CD4-positive, alpha-beta T cell (primary cell): ENCODE measurements at regions not wholly inside any gene's neighbourhood (a gene's known extent, or its start where the extent isn't known, plus 50 kb on each side); places are given as distances from the start of the nearest gene placed in this dataset.
"Not testable (repeated sequence)": the region's sequence is repeated elsewhere in the genome, so short reads cannot be mapped to it uniquely, and the experiment has no call there.

Experiments
- ATAC-seq: fragments of 200-7000 bp; cut with Tn5 transposase; one replicate; pipeline ENCODE4 v1.10.0; 2022; ENCODE audit warnings: mild to moderate bottlenecking; ENCODE audit not compliant: poor library complexity
- CTCF ChIA-PET: fragments of 350-600 bp; sonication (Branson Sonifier 250); formaldehyde crosslinking; loops from one replicate; lab custom pipeline; 2021; ENCODE audit warnings: antibody characterized with exemption, inconsistent platforms; lab: Charles Lee
- POLR2A ChIA-PET: fragments of 350-600 bp; sonication (Branson Sonifier 250); formaldehyde crosslinking; loops from one replicate; lab custom pipeline; 2021; ENCODE audit warnings: antibody characterized with exemption, inconsistent platforms; lab: Charles Lee
- DNase-seq, 14 experiments: peaks; one replicate each; pipeline ENCODE4 v3.0.0-alpha.2; 2013 to 2020; ENCODE audit warnings: mixed read lengths in 2 of 14
- H3K27ac ChIP-seq, 2 donors: one replicate each; pipeline versions ENCODE4 v1.5.1 to v1.7.0; 2013; ENCODE audit warnings: low read length in 2 of 2, low read depth in 1 of 2, mild to moderate bottlenecking in 1 of 2
- H3K27me3 ChIP-seq, 2 experiments: 1 replicate in 1 of 2; 2 replicates in 1 of 2; pipeline versions ENCODE4 v1.6.1 to v1.7.0; 2013; ENCODE audit warnings: low read length in 2 of 2, control low read depth in 1 of 2, mild to moderate bottlenecking in 1 of 2, moderate library complexity in 1 of 2; ENCODE audit not compliant: insufficient read depth in 2 of 2, control insufficient read depth in 1 of 2
- H3K36me3 ChIP-seq: one replicate; pipeline ENCODE4 v1.6.1; 2013; ENCODE audit warnings: low read length, control low read depth; ENCODE audit not compliant: insufficient read depth
- H3K4me1 ChIP-seq: one replicate; pipeline ENCODE4 v1.6.1; 2013; ENCODE audit warnings: low read length, control low read depth; ENCODE audit not compliant: insufficient read depth
- H3K4me3 ChIP-seq: one replicate; pipeline ENCODE4 v1.5.1; 2013; ENCODE audit warnings: mild to moderate bottlenecking, low read length, moderate library complexity
- H3K9me3 ChIP-seq, 2 experiments: 1 replicate in 1 of 2; 2 replicates in 1 of 2; pipeline versions ENCODE4 v1.6.1 to v1.7.0; 2013; ENCODE audit warnings: low read length in 2 of 2, mild to moderate bottlenecking in 2 of 2, control low read depth in 1 of 2, moderate library complexity in 1 of 2; ENCODE audit not compliant: control insufficient read depth in 1 of 2, insufficient read depth in 1 of 2
- H3K27ac Mint-ChIP-seq: one replicate; pipeline ENCODE4 v1.8.0; 2020; ENCODE audit warnings: mixed read lengths
- H3K27me3 Mint-ChIP-seq: one replicate; pipeline ENCODE4 v1.8.0; 2021; ENCODE audit warnings: mixed read lengths
- H3K36me3 Mint-ChIP-seq: one replicate; pipeline ENCODE4 v1.8.0; 2021; ENCODE audit warnings: low read depth, mixed read lengths
- H3K4me1 Mint-ChIP-seq: one replicate; pipeline ENCODE4 v1.8.0; 2021; ENCODE audit warnings: low read depth, mixed read lengths
- H3K4me3 Mint-ChIP-seq: one replicate; pipeline ENCODE4 v1.8.0; 2020; ENCODE audit warnings: mild to moderate bottlenecking, mixed read lengths
- H3K9me3 Mint-ChIP-seq: one replicate; pipeline ENCODE4 v1.8.0; 2020; ENCODE audit warnings: mixed read lengths
- CTCF ChIP-seq: fragments of 200-600 bp; IDR thresholded peaks from one replicate; pipeline ENCODE4 v1.8.0; 2022; ENCODE audit warnings: antibody characterized with exemption, mild to moderate bottlenecking
- intact Hi-C, 2 experiments: fragments of 100-400 bp; cut with DNase I in 1 of 2; cut with micrococcal nuclease in 1 of 2; formaldehyde crosslinking; loops; one replicate each; pipeline versions ENCODE4 v1.15.1 to v1.9.0; 2023 to 2025; cut with DNase I, micrococcal nuclease

DNA sequence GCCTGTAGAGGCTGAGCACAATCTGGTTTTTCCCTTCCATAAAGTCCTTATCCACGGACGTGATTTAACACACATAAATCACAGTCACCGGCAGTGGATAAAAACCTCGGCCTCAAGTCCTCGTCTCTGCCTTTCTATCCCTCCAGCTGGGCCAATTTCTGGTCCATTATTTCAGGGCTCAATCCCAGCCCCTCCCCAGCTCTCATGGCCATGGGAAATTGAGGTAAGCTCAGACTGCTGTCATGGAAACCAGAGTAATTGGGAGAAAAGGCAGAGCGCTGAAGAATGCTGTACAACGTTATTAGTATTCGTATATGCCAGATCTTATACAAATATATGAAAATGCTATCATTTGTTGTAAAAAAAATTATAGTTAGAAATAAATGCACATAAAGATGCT is 86.2 kb upstream of the USP29 start:
- Histone ChIP-seq H3K9me3 (peaks cover 24 to 50% of the 10 kb centered on the region in 2 experiments), H3K27me3 (no peaks in the 10 kb centered on the region), H3K27ac (no peak overlapping the region), H3K4me3 (no peak overlapping the region), H3K36me3 (no peaks in the 10 kb centered on the region), H3K4me1 (no peaks in the 10 kb centered on the region)
- H3K4me1 Mint-ChIP-seq = no peaks in the 10 kb centered on the region
- H3K27me3 Mint-ChIP-seq = no peaks in the 10 kb centered on the region
- ATAC-seq (no peak), DNase-seq (no peak)
- H3K9me3 Mint-ChIP-seq = peaks cover 18% of the 10 kb centered on the region
- peaks cover 6% of the 10 kb centered on the region for H3K36me3 Mint-ChIP-seq
- intact Hi-C loops = no loop called here
- no peak overlapping the region for H3K27ac Mint-ChIP-seq
- CTCF ChIA-PET = no interaction called here
- no peak overlapping the region for H3K4me3 Mint-ChIP-seq
- POLR2A ChIA-PET = no interaction called here
- TF ChIP-seq CTCF = no peak

- no peaks in the 10 kb centered on the region for H3K4me1 Mint-ChIP-seq
Observed at GRCh38 chr19:57034544-57034943, 85.2 kb upstream of the USP29 start.

GRCh38 chr19:57035740-57036139 is 84.0 kb upstream of the USP29 start:
- H3K27ac ChIP-seq, H3K27ac Mint-ChIP-seq, ATAC-seq, H3K36me3 ChIP-seq, H3K4me3 ChIP-seq, intact Hi-C loops, H3K27me3 Mint-ChIP-seq, H3K4me1 ChIP-seq, CTCF ChIA-PET, H3K27me3 ChIP-seq, DNase-seq, H3K4me1 Mint-ChIP-seq, H3K4me3 Mint-ChIP-seq, POLR2A ChIA-PET: not testable (repeated sequence)
- H3K36me3 Mint-ChIP-seq = peaks cover 12% of the 10 kb centered on the region
- peaks cover 34 to 55% of the 10 kb centered on the region in 2 experiments for H3K9me3 ChIP-seq
- peaks cover 18% of the 10 kb centered on the region for H3K9me3 Mint-ChIP-seq

More at GRCh38 chr19:57034544-57034943, 85.2 kb upstream of the USP29 start:
- Histone ChIP-seq H3K4me1 (no peaks in the 10 kb centered on the region), H3K9me3 (peaks cover 23 to 51% of the 10 kb centered on the region in 2 experiments), H3K27me3 (no peaks in the 10 kb centered on the region), H3K4me3 (no peak overlapping the region), H3K36me3 (no peaks in the 10 kb centered on the region), H3K27ac (no peak overlapping the region)
- Mint-ChIP-seq H3K27ac (no peak overlapping the region), H3K9me3 (peaks cover 14% of the 10 kb centered on the region), H3K36me3 (peaks cover 6% of the 10 kb centered on the region), H3K27me3 (no peaks in the 10 kb centered on the region), H3K4me3 (no peak overlapping the region)
- intact Hi-C loops = no loop called here
- CTCF ChIA-PET = no interaction called here
- ATAC-seq (no peak), DNase-seq (no peak)
- POLR2A ChIA-PET = no interaction called here
- no peak for TF ChIP-seq CTCF

GRCh38 chr19:57037556-57037955 is 82.2 kb upstream of the USP29 start:
- peaks cover 12% of the 10 kb centered on the region for H3K36me3 Mint-ChIP-seq
- H3K4me1 ChIP-seq = no peaks in the 10 kb centered on the region
- no peak for DNase-seq
- H3K27me3 Mint-ChIP-seq = no peaks in the 10 kb centered on the region
- peaks cover 34 to 45% of the 10 kb centered on the region in 2 experiments for H3K9me3 ChIP-seq
- no peak overlapping the region for H3K27ac Mint-ChIP-seq
- TF ChIP-seq CTCF = no peak
- no peaks in the 10 kb centered on the region for H3K27me3 ChIP-seq
- ChIA-PET CTCF (no interaction called here), POLR2A (no interaction called here)
- no peaks in the 10 kb centered on the region for H3K36me3 ChIP-seq
- no peak overlapping the region for H3K4me3 ChIP-seq
- H3K27ac ChIP-seq = no peak overlapping the region
- no peaks in the 10 kb centered on the region for H3K4me1 Mint-ChIP-seq
- H3K9me3 Mint-ChIP-seq = peaks cover 29% of the 10 kb centered on the region
- no peak overlapping the region for H3K4me3 Mint-ChIP-seq
- intact Hi-C loops = no loop called here
- no peak for ATAC-seq
